NCI-H69 (cell line): ENCODE measurements at regions not wholly inside any gene's neighbourhood (a gene's known extent, or its start where the extent isn't known, plus 50 kb on each side); places are given as distances from the start of the nearest gene placed in this dataset.
"Not testable (repeated sequence)": the region's sequence is repeated elsewhere in the genome, so short reads cannot be mapped to it uniquely, and the experiment has no call there.

Experiments
- DNase-seq: peaks from one replicate; lab custom pipeline; 2025; lab: John Stamatoyannopoulos, UW

DNA sequence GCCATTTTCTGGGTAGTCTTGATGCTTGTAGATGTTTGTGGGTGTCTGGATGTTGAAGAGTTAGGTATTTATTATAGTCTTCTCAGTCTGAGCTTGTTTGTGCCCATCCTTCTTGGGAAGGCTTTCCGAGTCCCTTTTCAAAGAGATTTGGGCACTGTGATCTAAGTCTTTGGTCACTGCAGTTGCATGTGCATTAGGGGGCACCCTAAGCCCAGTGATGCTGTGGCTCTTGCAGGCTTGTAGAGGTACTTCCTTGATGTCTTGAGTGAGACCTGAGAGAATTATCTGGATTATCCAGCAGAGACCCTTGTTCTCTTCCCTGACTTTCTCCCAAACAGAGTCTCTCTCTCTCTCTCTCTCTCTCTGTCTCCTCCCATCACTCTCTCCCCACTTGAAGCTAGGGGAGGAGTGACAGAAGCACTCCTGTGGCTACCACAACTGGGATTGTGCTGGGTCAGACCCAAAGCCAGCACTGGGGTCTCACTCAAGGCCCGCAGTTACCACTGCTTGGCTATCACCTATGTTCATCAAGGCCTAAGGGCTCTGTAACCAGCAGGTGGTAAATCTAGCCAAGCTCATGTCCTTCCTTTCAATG lies 68.5 kb downstream of the TMCO5A start:
- DNase-seq: peak; percentile 58

- no peak for DNase-seq
These were observed 69.9 kb downstream of the TMCO5A start for GRCh38 chr15:38004218-38004861.

GRCh38 chr15:38005953-38006808 lies 71.7 kb downstream of the TMCO5A start:
- no peak for DNase-seq

DNA sequence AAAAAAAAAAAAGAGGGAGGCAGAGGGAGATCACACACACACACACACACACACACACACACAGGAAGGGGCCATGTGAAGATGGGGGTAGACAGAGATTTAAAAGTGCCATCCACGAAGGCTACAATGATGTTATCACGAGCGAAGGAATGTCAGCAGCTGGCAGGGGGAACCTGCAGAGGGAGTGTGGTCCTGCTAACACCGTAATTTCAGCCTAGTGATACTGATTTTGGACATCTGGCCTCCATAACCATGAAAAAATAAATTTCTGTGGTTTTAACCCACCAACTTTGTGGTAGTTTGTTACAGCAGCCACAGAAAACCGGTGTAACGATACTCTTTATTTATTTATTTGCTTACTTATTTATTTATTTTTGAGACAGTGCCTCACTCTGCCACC lies 76.0 kb downstream of the TMCO5A start:
- DNase-seq: no peak

GRCh38 chr15:38012894-38013293 lies 78.5 kb downstream of the TMCO5A start:
- DNase-seq: no peak

- DNase-seq: no peak
These were observed 83.3 kb downstream of the TMCO5A start for GRCh38 chr15:38017721-38018120.

GRCh38 chr15:38019066-38019465 lies 84.6 kb downstream of the TMCO5A start:
- DNase-seq: no peak

GRCh38 chr15:38021259-38021658 lies 86.8 kb downstream of the TMCO5A start:
- DNase-seq: peak; percentile 11

DNA sequence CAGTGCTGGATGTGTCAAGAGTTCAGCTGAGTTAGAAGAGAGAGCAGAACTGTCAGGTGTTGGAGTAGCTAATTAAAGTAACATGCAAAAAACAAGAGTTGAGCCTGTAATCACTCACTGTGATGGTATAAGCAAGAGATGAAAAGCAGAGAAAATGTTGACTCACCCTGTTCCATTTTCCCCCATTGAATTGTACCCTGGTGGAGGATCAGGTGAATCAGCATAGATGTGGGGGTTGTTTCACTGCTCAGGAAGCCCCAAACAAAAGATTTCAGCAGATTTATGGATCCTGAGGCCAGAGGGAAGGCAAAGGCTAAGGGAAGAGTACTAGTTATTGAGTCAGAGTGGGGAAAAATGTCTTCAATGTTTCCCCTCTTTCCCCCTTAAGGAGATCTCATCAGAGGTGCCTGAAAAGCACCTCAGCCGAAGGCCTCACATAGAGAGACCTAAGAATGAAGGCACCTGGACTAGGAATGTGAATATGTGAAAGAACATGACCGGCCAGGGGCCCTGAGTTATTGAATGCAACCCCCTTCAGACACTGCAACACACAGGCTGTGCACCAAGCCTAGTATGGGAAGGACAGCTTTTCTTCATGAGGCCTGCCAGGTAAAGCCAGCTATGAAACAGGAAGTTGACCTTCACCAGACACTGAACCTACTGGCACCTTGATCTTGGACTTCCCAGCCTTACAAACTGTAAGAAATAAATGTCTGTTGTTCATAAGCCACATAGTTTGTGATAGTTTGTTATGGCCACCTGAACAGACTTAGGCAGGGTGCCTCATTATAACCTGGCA lies 90.1 kb downstream of the TMCO5A start:
- DNase-seq: no peak

GRCh38 chr15:38025656-38026055 lies 91.2 kb downstream of the TMCO5A start:
- not testable (repeated sequence) for DNase-seq

DNA sequence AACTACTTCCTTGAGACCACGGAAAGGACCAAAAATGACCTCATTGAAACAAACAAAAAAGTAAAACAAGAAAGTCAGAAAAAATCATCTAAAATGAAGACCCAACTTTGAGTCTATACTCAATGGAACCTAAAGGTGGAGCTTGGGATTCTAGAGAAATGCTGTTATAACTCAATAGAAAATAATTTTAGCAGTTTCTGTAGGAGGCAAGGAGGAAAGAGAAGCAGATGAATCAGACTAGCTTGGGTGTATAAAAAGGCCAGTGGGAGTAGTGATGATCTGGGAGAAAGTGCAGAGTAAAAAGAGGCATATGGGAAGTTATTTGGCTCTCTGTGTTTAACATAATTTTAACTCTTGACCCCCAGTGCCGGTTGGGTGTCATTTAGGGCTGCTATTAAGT lies 94.4 kb downstream of the TMCO5A start:
- no peak for DNase-seq

- no peak for DNase-seq
These were observed 95.3 kb downstream of the TMCO5A start for GRCh38 chr15:38029736-38030135.

DNA sequence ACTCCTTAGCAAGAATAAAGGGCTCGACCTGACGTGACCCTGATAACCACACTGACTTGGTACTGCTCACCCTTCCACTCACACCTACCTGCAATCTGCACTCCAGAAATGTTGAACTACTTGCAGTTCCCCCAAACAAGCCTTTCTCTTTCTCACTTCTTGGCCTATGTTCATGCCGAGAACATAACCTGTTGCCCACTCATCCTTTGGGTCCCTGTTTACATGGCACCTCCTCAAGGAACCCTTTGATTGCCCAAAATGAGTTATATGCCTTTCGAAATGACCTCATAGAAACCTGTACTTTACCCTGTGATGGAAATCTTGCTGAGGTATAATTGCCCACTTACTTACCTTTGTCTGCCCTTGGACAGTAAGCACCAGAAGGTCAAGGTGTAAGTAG lies 96.2 kb downstream of the TMCO5A start:
- no peak for DNase-seq

DNA sequence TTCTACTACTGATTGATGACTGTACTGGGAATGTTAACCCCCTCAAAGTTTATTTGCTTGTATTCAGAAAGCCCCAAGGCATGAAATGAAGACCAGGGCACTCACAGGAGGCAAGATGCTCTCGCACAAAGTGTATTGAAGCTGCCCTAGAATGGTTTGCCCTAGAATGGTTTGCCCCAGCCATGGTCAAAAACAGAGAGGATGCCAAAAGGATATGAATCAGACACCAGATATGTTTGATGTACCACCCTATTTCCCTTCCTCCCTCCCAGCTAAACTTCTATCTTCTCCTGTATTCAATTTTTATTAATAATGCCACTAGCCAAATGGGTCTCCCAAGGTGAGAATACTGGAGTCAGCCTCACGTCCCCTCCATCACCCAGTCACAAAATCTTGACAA lies 101.3 kb downstream of the TMCO5A start:
- no peak for DNase-seq

DNA sequence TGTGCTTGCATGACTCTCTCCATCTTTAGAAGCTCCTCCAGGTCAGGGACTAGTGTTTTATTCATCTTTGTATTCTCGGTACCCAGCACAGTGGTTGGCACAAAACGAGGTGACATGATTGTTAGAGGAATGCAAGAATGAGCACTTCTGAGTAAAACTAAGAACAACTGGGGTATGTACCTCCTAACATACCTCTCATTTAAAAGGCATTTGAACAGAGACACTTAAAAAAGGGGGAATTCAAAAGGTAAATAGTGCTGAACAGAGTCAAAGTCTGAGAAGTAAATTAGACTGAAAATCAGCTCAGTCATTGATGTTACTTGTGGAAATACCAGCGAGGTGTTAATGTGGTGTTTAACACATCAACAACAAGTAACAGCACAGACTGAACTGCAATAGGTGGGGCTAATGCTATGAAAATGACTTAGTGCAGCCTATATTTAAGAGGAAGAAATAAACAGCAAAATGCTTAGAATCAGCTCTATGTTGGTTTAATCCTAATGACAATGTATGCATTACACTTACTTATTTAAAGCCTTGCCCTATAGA lies 102.4 kb downstream of the TMCO5A start:
- no peak for DNase-seq

DNA sequence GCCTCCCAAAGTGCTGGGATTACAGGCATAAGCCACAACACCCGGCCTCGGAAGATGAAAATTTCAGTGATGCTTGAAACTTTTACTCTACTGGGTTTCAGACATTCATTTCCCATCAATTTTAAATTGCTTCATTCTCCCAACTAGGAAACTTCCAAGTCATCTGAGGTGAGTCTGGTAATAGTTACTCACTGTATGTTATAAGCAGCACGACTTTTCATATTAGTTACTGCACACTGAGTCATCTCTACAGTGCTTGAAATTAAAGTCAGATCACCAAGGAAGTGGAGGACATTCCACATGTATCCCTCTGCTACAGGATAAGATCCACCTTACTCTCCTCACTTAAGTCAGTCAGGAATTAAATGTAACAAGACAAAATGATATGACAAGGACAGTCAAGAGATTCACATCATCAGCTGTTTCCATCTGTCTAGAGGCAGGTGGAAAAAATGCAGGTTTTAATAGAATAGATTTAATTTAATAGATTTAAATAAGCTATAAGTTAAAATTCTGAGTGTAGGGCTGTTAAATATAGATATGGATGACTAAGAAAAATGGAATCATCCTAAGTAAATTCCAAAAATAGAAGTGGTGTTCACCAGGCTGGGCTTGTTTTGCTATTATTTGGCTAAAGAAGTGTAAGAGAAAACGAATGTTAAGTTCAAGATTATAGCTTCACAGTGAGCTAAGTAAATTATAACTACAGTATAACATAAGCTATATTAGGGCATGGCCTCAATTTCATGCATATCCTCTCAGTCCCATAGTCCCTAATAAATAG lies 104.4 kb downstream of the TMCO5A start:
- no peak for DNase-seq

DNA sequence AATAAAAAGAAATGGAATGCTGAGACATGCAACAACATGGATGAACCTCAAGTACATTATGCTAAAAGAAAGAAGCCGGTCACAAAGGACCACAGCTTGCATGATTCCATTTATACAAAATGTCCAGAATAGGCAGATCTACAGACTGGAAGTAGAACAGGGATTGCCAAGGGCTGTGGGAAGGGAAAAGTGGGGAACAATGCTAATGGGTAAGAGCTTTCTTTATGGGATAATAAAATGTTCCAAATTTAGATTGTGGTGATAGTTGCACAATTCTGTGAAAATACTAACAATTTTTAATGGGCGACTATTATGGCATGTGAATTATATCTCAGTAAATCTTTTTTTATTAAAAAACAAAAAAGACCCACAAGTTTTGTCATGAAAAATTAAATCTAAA lies 106.2 kb downstream of the TMCO5A start:
- DNase-seq: no peak

DNA sequence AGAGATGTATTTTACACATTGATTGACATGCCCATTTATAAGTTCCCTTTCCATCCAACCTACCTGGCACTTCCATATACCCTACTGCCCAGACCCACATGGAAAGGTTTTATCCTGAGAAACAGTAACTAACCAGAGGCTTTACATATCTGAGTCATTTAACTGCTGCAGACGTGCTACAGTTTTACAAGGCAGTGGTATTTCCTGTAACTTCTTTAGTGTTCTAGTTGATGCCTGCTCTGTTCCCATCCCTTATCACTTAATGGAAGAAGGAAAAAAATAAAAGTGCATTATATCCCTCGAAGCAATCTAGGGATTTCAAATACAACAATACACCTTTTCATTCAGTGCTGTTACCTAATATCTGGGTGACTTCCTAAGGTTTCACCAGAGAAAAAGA lies 107.1 kb downstream of the TMCO5A start:
- no peak for DNase-seq

DNA sequence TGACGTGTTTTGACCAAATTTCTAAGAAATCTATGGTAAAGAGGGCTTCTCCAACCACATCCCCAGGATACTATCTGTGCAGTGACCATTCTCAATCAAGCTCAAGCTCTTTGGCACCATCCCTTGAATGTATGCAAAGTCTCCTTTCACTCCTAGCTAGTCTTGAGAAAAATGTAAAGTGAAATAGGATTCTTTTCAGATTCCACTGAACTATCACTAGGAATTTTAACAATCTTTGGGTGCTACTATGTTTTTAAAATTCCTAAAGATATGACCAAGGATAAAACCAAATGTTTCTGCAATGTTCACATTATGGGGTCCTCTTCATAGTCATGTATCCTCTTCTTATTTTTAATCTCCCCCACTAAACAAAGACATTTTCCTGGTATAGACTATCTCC lies 107.8 kb downstream of the TMCO5A start:
- no peak for DNase-seq

DNA sequence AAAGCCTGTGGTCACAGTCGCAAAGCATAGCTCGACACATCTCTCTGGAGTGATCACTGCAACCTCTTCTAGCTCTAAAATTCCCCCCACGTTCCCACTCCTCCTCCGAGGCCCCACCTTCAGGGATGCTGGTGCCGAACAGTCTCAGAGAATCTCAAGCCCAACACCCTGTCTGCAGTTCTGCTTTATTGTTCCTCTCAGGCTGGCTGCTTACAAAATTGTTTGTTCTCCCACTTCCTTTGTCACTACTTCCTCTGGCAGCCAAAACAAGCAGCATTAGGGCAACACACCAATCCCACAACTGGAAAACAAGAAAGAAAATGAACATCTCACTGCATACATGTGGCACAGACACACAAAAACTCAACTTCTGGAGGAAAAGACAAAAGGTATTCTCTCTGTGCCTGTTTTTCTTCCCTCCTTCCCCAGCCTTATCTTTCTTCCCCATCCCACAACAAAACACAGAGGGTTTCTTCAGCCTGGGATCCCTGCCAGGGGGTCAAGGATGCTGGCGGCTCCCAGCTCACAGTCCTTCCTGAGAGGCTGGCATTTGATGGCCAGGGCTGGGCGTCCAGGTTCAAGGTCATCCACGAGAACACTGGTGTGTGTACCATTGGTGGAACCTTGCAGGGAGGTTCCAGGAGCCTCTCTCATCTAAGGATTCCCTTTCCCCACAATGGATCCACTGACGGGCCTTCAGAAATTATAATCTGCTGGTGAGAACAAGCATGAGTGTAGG lies 108.4 kb downstream of the TMCO5A start:
- DNase-seq: no peak
